MG63 (cell line): ENCODE measurements at regions not wholly inside any gene's neighbourhood (a gene's known extent, or its start where the extent isn't known, plus 50 kb on each side); places are given as distances from the start of the nearest gene placed in this dataset.

Experiments
- DNase-seq: peaks from one replicate; pipeline ENCODE4 v3.0.0-alpha.2; 2020
- H3K27me3 ChIP-seq: fragments of 250-450 bp; sonication (Bioruptor Pico); 2 replicates; pipeline ENCODE4 v1.5.1; 2020; ENCODE audit warnings: mild to moderate bottlenecking, moderate library complexity
- H3K36me3 ChIP-seq: fragments of 250-450 bp; sonication (Bioruptor Pico); 2 replicates; pipeline ENCODE4 v1.5.1; 2020; ENCODE audit warnings: mild to moderate bottlenecking, moderate library complexity
- H3K4me3 ChIP-seq: fragments of 250-450 bp; sonication (Bioruptor Pico); 2 replicates; pipeline ENCODE4 v1.5.1; 2020; ENCODE audit warnings: mild to moderate bottlenecking, moderate library complexity
- H3K9me3 ChIP-seq: fragments of 250-450 bp; sonication (Bioruptor Pico); 2 replicates; pipeline ENCODE4 v1.5.1; 2020; ENCODE audit warnings: mild to moderate bottlenecking, moderate library complexity

DNA sequence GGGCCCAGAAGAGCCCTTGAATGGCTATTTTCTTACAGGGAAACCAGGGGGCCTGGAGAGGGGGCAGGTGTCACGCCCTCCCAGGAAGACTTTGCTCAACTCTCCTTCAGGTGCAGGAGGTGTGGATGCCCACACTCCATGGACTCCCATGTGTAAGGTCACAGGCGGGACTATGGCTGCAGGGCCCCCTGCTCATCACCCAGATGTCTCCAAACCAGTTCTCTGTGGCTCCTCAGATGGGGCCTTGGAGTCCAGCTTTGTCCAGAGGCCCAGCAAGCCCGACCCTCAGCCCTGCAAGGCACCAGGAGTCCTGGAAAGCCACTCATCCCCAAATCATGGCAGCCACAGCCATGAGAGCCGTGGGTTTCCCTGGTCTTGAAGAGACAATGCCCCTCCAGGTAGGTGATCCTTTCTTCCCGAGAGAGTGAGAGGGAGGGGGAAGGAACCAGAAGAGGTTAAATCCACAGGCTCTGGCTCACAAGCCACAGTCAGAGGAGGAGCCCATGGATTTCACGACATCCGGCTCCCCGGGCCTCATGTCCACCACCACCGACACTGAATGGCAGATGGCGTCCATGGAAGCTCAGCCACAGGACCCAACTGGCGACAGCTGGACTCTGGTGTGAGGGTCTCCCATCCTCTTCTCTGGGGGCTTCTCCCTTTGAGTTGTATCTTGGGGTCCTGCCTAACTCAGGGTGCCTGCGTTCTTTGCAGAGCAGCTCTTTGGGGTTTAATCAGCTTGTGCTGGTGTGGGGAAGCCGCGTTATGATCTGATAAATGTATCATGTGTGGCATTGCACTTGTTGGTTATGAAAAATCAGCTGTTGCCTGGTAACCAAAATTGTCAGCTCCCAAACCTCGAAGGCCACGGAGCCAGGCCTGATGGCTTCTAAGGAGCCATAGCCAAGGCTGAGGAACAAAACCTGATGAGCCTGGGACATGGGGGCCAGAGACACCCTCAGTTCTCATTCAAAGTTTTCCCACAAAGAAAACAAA lies 620.4 kb downstream of the BRD1 start:
- Histone ChIP-seq H3K36me3 (no peaks in the 10 kb centered on the region), H3K9me3 (no peaks in the 10 kb centered on the region), H3K4me3 (no peak overlapping the region), H3K27me3 (no peaks in the 10 kb centered on the region; the same call in 1 of the 2 replicates)
- no peak for DNase-seq

DNA sequence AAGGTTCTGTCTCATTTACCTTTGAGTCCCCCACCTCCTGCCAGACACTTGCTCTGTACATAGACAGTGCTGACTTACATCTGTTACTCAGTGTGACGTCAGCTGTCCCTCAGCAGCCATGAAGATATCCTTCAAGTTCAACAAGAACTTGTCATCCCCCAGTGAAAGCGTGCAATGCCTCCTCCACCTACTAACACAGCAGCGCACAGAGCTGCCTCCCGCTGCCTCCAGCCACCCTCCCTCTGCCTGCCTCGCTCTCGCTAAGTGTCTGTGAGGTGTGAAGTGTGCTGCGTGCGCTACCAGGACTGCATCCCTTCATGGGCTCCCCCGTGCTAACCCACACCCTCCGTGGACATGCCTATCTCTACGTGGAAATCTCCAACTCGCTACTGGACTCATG lies 621.4 kb downstream of the BRD1 start:
- Histone ChIP-seq H3K4me3 (no peak overlapping the region), H3K27me3 (no peaks in the 10 kb centered on the region; the same call in 1 of the 2 replicates), H3K36me3 (no peaks in the 10 kb centered on the region), H3K9me3 (no peaks in the 10 kb centered on the region)
- DNase-seq = no peak

DNA sequence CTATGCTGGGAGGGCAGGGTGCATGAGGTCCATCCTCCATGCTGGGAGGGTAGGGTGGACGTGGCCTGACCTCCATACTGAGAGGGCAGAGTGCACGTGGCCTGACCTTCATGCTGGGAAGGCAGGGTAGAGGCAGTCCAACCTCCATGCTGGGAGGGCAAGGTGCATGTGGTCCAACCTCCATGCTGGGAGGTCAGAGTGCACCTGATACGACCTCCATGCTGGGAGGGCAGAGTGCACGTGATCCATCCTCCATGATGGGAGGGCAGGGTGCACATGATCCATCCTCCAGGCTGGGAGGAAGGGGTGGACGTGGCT lies 622.2 kb downstream of the BRD1 start:
- no peaks in the 10 kb centered on the region for H3K9me3 ChIP-seq

DNA sequence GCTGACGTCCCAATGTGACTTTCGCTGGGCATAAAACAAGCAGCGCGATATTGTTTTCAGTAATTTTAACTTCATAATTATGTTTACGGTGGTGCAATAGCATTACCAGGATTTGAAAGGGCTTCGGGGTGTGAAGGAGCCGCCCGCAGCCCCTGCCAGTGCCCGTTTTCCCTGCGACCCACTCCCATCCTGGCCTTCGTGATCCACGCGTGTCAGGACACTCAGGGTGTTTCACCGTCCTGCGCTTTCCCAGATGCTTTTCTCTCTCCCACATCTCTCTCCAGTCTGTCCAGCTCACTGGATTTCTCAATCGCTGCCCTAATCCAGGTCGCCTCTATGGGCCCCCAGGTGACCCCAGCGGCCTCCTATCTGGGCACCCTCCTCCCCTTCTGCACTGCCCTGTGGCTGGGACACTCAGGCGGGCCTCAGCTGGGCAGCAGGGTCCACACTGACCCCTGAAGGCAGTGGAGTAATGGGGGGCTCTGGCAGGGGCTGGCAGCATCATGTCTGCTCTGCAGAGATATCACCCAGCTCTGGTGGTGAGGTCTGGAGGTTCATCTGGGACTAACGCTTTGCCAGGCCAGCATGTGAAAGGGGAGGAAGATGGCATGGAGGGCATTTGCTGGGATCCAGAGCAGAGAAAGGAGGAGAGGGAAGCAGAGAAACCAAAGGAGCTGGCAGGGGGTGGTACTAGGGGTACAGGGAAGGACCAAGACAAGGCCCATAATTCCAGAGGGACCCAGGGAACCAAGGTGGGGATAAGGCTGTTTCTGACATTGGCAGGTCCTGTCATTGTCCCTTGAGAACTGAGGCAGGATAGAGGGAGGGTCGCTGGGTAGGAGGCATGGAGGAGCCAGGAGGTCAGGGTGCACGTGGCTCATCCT lies 622.8 kb downstream of the BRD1 start:
- DNase-seq = no peak
- Histone ChIP-seq H3K9me3 (no peaks in the 10 kb centered on the region), H3K36me3 (no peaks in the 10 kb centered on the region), H3K27me3 (no peaks in the 10 kb centered on the region; the same call in none of the 2 replicates), H3K4me3 (no peak overlapping the region)

More for the DNA sequence above, 622.2 kb downstream of the BRD1 start:
- H3K36me3 ChIP-seq = no peaks in the 10 kb centered on the region
- H3K4me3 ChIP-seq = no peak overlapping the region
- DNase-seq = no peak
- H3K27me3 ChIP-seq = no peaks in the 10 kb centered on the region; the same call in 1 of the 2 replicates

DNA sequence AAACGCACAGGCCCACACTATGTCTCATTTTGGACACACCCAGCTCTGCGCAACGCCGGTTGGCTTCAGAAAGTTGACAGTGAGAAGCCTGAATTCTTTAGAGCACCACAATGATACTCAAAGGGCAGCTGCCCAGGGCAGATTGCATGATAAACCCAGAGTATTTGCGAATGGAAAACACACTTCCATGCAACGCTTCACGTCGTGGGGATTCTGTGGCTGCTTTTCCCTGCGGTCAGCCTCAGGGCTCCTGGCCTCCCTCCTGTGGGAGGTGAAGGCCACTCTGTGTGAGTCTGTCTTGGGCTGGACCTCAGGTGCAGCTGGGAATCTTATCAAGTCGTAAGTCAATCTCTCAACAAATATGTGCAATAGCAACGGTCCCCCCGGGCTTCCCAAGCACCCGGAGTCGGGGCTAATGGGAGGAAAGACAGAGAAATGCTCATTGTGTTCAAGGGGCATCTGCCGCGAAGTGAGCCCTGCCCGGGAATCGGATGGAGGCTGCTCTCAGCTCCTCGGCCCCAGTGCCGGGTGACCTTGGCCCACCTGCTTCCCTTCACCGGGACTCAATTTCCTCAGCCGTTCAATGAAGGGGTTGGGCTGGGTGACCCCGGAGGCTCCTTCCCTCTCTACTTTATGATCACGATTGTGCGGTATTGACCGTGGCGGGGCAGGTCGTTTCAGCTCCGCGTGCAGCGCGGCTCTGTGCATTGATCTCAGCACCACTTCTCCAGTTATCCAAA lies 623.6 kb downstream of the BRD1 start:
- DNase-seq = no peak
- Histone ChIP-seq H3K4me3 (no peak overlapping the region), H3K36me3 (no peaks in the 10 kb centered on the region), H3K9me3 (no peaks in the 10 kb centered on the region), H3K27me3 (no peaks in the 10 kb centered on the region; the same call in none of the 2 replicates)

DNA sequence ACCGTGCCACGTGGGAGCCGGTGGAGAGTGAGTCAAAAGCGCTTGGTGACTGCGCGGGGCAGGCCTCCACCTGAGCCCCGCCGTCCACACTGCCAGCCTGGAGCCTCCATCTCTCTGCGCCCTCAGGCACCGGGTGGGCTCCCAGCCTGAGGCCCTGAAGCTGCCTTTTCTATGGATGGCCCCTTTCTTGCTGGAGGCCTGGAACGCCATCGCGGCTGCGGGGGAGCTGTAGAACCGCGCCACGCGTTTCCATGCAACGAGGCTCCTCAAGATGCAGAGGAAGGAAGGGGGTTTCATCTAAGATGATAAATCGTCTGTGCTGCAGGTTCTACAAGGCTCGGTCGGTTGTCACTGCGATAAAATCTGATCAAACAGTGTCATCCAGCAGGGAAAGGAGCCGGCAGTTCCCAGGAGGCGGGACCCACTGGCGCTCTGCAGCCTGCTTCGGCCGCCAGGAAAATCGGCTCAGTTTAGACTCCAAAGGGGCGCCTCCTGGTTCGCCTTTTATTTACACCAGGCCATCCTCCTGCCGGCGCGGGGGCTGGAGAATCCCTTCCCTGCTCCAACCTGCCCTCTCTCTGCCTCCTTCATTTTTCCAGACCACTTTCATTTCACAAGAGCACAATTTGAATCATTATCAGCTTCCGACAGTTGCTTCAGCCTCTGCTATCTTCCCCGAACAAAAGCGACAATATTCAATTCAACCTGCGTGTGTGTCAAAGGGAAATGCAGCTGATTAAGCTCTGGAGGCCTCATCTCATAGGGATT lies 624.4 kb downstream of the BRD1 start:
- DNase-seq = no peak
- Histone ChIP-seq H3K4me3 (no peak overlapping the region), H3K27me3 (no peaks in the 10 kb centered on the region; the same call in none of the 2 replicates), H3K36me3 (no peaks in the 10 kb centered on the region), H3K9me3 (no peaks in the 10 kb centered on the region)

DNA sequence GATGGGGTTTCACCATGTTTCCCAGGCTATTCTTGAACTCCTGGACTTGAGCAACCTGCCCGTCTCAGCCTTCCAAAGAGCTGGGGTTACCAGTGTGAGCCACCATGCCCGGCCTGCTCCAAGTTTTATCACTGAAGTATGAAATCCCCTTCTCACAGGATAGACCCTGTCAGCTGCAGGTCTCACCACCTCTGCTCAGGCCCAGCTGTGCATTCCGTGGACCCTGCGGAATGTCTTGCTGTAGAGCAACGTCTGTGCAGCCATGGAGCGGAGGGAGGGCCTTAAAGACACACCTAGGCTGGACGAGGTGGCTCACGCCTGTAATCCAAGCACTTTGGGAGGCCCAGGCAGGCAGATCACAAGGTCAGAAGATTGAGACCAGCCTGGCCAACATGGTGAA lies 625.4 kb downstream of the BRD1 start:
- Histone ChIP-seq H3K4me3 (no peak overlapping the region), H3K36me3 (no peaks in the 10 kb centered on the region), H3K27me3 (peaks cover 4% of the 10 kb centered on the region), H3K9me3 (no peaks in the 10 kb centered on the region)
- no peak for DNase-seq

DNA sequence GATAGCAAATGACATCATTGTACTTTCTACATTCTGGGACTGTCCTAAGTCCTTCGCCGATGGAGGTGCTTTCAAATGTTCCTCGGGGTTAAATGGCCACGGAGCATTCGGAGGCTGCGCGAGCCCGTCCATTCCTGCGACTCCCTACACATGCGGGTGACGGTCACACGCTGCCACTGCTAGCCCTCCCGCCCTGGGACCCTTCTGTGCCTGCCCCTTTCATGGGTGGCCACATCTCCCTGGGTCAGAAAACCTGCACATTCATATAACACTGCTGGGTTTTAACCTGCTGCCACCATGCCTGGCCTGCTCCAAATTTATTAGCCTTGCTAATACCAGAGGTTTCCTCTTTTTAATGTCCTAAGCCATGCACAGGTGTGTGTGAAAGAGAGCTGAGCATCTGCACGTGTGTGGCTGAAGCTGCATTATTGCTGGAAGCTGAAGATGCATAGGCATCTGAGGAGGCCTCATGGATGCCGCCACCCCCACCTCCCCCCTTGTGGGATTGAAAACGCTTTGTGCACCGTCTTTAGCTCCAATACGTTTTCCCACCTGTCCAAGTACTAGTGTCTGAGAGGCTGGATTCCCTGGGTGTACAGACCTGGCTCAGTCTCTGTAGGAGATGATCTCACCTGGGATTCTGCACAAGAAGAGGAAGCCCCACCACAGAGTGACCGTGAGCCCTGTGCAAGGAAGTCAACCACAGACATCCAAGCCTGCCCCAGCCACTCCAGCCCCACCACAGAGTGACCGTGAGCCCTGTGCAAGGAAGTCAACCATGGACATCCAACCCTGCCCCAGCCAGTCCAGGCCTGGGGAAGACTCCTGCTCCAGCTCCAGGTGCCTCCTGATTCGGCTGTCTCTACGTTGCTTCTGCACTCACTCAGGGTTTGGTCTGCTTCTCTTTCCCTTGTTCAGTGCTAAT lies 626.4 kb downstream of the BRD1 start:
- H3K36me3 ChIP-seq = no peaks in the 10 kb centered on the region
- H3K9me3 ChIP-seq = no peaks in the 10 kb centered on the region
- no peak overlapping the region for H3K4me3 ChIP-seq
- peaks cover 6% of the 10 kb centered on the region for H3K27me3 ChIP-seq
- DNase-seq = no peak

DNA sequence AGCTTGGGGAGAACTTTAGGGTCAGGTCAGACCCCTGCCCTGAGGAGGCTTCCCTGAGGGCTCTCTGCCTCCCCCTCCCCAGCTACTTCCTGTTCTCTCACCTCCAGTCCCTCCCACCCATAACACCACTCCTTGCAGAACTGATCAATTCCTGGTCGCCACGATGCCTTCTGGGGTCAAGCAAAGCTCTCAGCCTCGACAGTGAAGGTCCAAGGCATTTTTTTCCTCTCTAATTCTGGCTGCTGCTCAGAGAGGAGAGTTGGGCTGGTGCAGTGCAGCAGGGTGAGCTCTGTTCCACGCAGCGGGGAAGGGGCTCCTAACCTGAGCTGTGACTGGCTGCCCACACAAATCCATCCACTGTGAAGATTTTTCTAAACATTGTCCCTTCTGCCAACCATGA lies 628.4 kb downstream of the BRD1 start:
- Histone ChIP-seq H3K36me3 (no peaks in the 10 kb centered on the region), H3K27me3 (peaks cover 6% of the 10 kb centered on the region), H3K4me3 (no peak overlapping the region), H3K9me3 (no peaks in the 10 kb centered on the region)
- no peak for DNase-seq

DNA sequence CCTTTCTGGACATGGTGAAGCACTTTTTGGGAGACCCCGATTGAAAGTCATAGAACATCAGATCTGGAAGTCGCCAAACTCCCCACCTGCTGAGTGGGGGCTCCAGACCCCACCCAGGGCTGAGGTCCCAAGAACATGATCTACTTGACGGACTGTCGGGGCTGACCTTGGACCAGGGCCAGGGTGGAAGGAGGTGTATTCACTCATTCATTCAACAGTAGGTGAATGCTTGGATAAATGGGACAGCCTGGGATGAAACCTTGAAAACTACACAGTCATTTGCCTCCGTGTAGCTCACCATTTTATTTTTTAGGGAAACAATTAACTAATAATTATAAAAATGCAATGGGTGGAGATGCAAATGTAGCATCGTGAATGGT lies 629.0 kb downstream of the BRD1 start:
- no peak for DNase-seq
- no peak overlapping the region for H3K4me3 ChIP-seq
- H3K9me3 ChIP-seq = no peaks in the 10 kb centered on the region
- peaks cover 6% of the 10 kb centered on the region for H3K27me3 ChIP-seq
- no peaks in the 10 kb centered on the region for H3K36me3 ChIP-seq

DNA sequence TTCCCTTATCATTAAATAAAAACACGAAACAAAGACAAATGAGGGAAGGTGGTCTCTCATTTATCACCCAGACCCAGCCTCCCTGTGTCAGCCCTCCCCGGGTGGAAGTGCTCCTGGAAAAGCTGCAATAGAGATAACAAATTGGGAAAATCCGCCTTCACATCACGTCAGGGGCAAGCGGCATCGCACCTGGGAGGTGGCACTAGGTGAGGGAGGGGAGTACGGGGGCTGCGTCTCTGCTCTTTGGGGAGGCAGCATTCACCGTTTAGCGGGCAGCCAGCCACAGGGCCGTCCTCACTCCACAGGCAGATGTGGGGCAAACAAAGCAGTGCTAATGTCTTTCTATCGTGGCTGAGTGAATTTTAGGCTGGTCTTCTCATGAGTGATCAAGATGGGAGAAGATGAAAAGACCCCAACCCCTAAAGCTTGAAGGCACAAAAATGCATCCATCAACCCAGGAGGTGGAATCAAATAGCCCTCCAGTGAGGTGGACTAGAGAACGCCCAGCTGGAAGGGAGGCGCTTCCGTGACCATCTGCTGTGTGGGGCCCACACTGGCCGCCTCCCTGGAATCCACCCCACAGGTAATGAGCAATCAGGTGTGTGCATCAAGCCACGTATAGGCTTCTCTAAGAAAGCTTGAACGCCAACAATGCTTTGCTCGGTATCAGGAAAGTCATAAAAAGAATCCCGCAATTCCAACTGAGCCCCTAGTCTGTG lies 629.5 kb downstream of the BRD1 start:
- Histone ChIP-seq H3K9me3 (no peaks in the 10 kb centered on the region), H3K36me3 (no peaks in the 10 kb centered on the region), H3K27me3 (peaks cover 6% of the 10 kb centered on the region), H3K4me3 (no peak overlapping the region)
- DNase-seq = no peak

DNA sequence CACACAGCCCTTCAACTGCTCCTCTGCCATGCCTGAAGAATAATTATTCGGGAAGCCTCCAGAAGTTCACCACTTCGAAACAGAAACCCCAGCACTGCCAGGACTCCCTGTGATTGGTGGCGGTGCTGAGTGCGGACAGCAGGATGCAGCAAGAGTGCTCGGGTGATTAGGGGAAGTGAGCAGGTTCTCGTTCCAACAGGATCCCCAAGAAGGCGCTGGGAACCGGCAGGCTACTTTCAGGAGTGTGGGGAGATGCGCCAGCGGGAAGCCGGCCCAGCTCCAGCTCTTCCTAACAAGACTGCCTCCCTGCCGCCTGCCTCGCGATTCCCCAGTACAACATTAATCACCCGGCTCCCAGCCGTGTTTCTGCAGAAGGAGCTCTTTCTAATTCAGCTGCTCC lies 630.2 kb downstream of the BRD1 start:
- H3K36me3 ChIP-seq = no peaks in the 10 kb centered on the region
- DNase-seq = no peak
- no peak overlapping the region for H3K4me3 ChIP-seq
- no peaks in the 10 kb centered on the region for H3K9me3 ChIP-seq
- peaks cover 6% of the 10 kb centered on the region for H3K27me3 ChIP-seq

DNA sequence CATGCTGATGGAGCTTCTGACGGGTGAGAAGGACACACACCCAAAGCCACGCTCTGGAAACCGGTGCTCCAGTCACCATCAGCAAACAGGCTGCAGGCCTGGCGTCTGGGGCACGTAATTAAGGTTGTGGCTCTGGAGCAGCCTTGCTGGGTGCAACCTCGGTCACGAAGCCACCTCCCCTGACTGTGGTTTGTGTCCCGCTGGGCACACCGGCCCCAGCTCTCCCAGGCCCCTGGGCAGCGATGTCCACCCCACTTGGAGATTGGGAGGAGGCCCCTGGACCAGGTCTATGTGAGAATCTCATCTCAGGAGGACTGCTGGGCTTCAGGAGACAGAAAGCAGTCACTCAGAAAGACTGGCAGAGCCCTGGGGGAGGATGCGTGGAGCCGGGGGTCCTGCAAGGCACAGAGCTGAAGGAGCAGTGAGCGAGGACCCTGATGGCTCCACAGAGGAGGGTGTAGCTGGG lies 631.6 kb downstream of the BRD1 start:
- no peak overlapping the region for H3K4me3 ChIP-seq
- no peaks in the 10 kb centered on the region for H3K36me3 ChIP-seq
- DNase-seq = no peak
- H3K27me3 ChIP-seq = peaks cover 6% of the 10 kb centered on the region
- H3K9me3 ChIP-seq = no peaks in the 10 kb centered on the region

DNA sequence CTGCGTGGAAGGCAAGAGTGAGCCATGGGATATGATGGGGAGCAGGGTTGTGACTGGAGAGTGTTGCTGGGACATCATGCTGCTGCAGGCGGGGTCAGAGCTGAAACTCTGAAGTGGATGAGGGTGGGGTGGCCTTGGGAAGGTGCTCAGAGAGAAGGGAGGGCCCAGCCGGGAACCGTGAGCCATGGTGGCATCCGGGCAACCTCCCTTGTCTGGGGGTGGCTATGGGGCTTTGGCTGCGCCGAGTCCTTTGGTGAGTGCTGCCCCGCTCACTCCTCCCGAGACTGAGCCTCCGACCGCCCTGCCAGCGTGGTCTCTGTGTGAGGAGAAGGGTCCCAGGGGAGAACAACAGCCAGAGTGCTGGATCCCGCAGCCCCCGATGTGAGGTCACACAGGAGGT lies 632.0 kb downstream of the BRD1 start:
- H3K27me3 ChIP-seq = peaks cover 6% of the 10 kb centered on the region
- no peaks in the 10 kb centered on the region for H3K9me3 ChIP-seq
- DNase-seq = no peak
- no peaks in the 10 kb centered on the region for H3K36me3 ChIP-seq
- no peak overlapping the region for H3K4me3 ChIP-seq
